Osteocyte (in vitro differentiated cells): ENCODE measurements at regions not wholly inside any gene's neighbourhood (a gene's known extent, or its start where the extent isn't known, plus 50 kb on each side); places are given as distances from the start of the nearest gene placed in this dataset.

Experiments
- DNase-seq: peaks from one replicate; pipeline ENCODE4 v3.0.0; 2021; ENCODE audit warnings: mixed read lengths; ENCODE audit not compliant: unreplicated experiment; ENCODE audit errors: extremely low spot score
- H3K27ac Mint-ChIP-seq: one replicate; pipeline ENCODE4 v1.8.0; 2021; ENCODE audit warnings: mild to moderate bottlenecking, mixed read lengths; ENCODE audit not compliant: unreplicated experiment
- H3K27me3 Mint-ChIP-seq: one replicate; pipeline ENCODE4 v1.8.0; 2021; ENCODE audit warnings: mixed read lengths; ENCODE audit not compliant: unreplicated experiment
- H3K36me3 Mint-ChIP-seq: one replicate; pipeline ENCODE4 v1.8.0; 2021; ENCODE audit warnings: mixed read lengths; ENCODE audit not compliant: unreplicated experiment
- H3K4me1 Mint-ChIP-seq: one replicate; pipeline ENCODE4 v1.8.0; 2021; ENCODE audit warnings: mixed read lengths; ENCODE audit not compliant: unreplicated experiment
- H3K4me3 Mint-ChIP-seq: one replicate; pipeline ENCODE4 v1.8.0; 2021; ENCODE audit warnings: mild to moderate bottlenecking, moderate library complexity, mixed read lengths; ENCODE audit not compliant: unreplicated experiment
- H3K9me3 Mint-ChIP-seq: one replicate; pipeline ENCODE4 v1.8.0; 2021; ENCODE audit warnings: mixed read lengths; ENCODE audit not compliant: unreplicated experiment
- CTCF ChIP-seq: fragments of 200-600 bp; sonication (generic); IDR thresholded peaks from 2 replicates; pipeline ENCODE4 v1.5.0; 2021; ENCODE audit warnings: antibody characterized with exemption, mild to moderate bottlenecking, moderate library complexity

DNA sequence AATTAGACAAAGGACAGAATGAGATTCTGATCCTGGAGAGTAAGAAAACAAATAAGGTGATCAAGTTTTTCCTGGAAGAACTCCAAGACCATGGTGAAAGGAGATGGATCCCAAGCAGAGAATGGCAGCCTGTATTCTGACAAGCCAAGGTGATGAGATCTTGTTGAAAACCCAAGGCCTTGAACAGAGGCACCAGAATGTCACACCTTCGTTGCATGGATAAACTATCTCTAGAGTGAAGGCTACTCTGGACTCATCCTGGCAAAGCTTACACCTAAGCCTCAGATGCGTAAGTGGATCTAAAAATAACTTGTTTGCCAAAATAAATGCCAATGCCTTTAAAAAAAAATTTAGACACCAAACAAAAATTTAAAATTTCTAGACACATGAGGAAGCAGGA is 605.9 kb downstream of the ETNK1 start:
- Mint-ChIP-seq H3K27me3 (no peaks in the 10 kb centered on the region), H3K4me3 (no peak overlapping the region), H3K27ac (no peak overlapping the region), H3K9me3 (peaks cover 4% of the 10 kb centered on the region), H3K4me1 (no peaks in the 10 kb centered on the region), H3K36me3 (no peaks in the 10 kb centered on the region)
- TF ChIP-seq CTCF, result no peak
- no peak for DNase-seq

- H3K4me3 Mint-ChIP-seq, result no peak overlapping the region
- H3K27ac Mint-ChIP-seq, result no peak overlapping the region
- peaks cover 4% of the 10 kb centered on the region for H3K9me3 Mint-ChIP-seq
- H3K27me3 Mint-ChIP-seq, result no peaks in the 10 kb centered on the region
- TF ChIP-seq CTCF, result no peak
- DNase-seq, result no peak
- H3K36me3 Mint-ChIP-seq, result no peaks in the 10 kb centered on the region
- H3K4me1 Mint-ChIP-seq, result no peaks in the 10 kb centered on the region
Measured at GRCh38 chr12:23236066-23236780, 611.3 kb downstream of the ETNK1 start.

DNA sequence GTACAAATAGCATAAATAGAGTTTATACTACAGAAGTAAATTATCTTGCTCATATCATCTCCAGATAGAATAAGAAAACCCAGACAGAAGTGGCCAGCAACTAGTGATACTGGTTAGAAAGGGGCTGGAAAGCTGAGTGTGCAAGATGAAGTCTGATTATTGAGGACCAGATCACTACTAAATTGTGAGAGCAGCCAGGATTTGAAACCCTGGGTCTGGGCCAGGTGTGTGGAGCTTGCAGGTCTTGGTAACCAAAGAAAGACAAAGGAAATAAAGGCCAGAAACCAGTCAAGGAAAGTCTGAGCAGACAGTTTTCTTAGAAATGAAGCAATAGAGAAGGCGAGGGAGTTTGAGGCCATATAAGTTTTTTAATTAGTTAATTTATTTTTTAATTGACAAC is 611.8 kb downstream of the ETNK1 start:
- Mint-ChIP-seq H3K9me3 (peaks cover 4% of the 10 kb centered on the region), H3K4me3 (no peak overlapping the region), H3K4me1 (no peaks in the 10 kb centered on the region), H3K27ac (no peak overlapping the region), H3K27me3 (no peaks in the 10 kb centered on the region), H3K36me3 (no peaks in the 10 kb centered on the region)
- no peak for DNase-seq
- TF ChIP-seq CTCF, result no peak

- Mint-ChIP-seq H3K4me3 (no peak overlapping the region), H3K9me3 (no peaks in the 10 kb centered on the region), H3K27ac (no peak overlapping the region), H3K36me3 (no peaks in the 10 kb centered on the region), H3K27me3 (peaks cover 5% of the 10 kb centered on the region), H3K4me1 (no peaks in the 10 kb centered on the region)
- TF ChIP-seq CTCF, result no peak
- no peak for DNase-seq
Measured at GRCh38 chr12:23238190-23238589, 613.2 kb downstream of the ETNK1 start.

- Mint-ChIP-seq H3K36me3 (no peaks in the 10 kb centered on the region), H3K9me3 (no peaks in the 10 kb centered on the region), H3K27me3 (peaks cover 5% of the 10 kb centered on the region), H3K4me1 (no peaks in the 10 kb centered on the region), H3K4me3 (no peak overlapping the region), H3K27ac (no peak overlapping the region)
- no peak for DNase-seq
- no peak for TF ChIP-seq CTCF
Measured at GRCh38 chr12:23238957-23239356, 614.0 kb downstream of the ETNK1 start.
